K562 (cell line): ENCODE measurements at regions not wholly inside any gene's neighbourhood (a gene's known extent, or its start where the extent isn't known, plus 50 kb on each side); places are given as distances from the start of the nearest gene placed in this dataset.
"Not testable (repeated sequence)": the region's sequence is repeated elsewhere in the genome, so short reads cannot be mapped to it uniquely, and the experiment has no call there.

Source experiments
- ATAC-seq: fragments of 200-7000 bp; cut with Tn5 transposase; 3 replicates; pipeline ENCODE4 v1.9.1; 2020; ENCODE audit warnings: moderate library complexity
- BruUV-seq: library from RNA; stranded (reverse); fragments of 400-500 nt; replicated peaks from 2 replicates; lab custom pipeline; 2021; lab: Mats Ljungman, UMichigan
- CTCF ChIA-PET: fragments of 300-600 bp; formaldehyde crosslinking; extraction: SDS; loops from one replicate; lab custom pipeline; 2021; ENCODE audit warnings: low intra/inter-chr PET ratio; lab: Yijun Ruan, JAX
- POLR2A ChIA-PET: fragments of 300-600, 350-650 bp; sonication (Branson Sonifier 250); formaldehyde crosslinking; extraction: SDS; loops from one replicate; lab custom pipeline; 2021; ENCODE audit warnings: antibody characterized with exemption, inconsistent platforms; lab: Yijun Ruan, JAX
- DNase-seq, 4 experiments: peaks; one replicate each; pipeline versions ENCODE4 v3.0.0 to v3.0.0-alpha.2; 2011 to 2018; ENCODE audit warnings: low spot score in 3 of 4, mixed read lengths in 3 of 4; ENCODE audit errors: extremely low read depth in 1 of 4
- FAIRE-seq: peaks from 2 replicates; lab custom pipeline; 2011; peaks lifted over from hg19 to GRCh38; lab: Jason Lieb, UNC
- H2AFZ ChIP-seq: 2 replicates; pipeline ENCODE4 v1.6.0; 2011; ENCODE audit warnings: low read depth, low read length, control low read depth, inconsistent platforms
- H3K27ac ChIP-seq: fragments of 200-600 bp; 3 replicates; pipeline ENCODE4 v1.8.0; 2011; ENCODE audit warnings: low read depth, mild to moderate bottlenecking, control low read depth, inconsistent platforms, low read length, moderate library complexity, mixed read lengths; ENCODE audit errors: extremely low read depth
- H3K27me3 ChIP-seq, 2 experiments: fragments of 300-600 bp in 1 of 2; 2 replicates in 1 of 2; 3 replicates in 1 of 2; pipeline versions ENCODE4 v1.6.0 to v1.8.0; 2011; ENCODE audit warnings: inconsistent platforms in 2 of 2, low read length in 2 of 2, mild to moderate bottlenecking in 1 of 2, mixed read lengths in 1 of 2, moderate library complexity in 1 of 2; ENCODE audit not compliant: control insufficient read depth in 2 of 2, insufficient read depth in 2 of 2
- H3K36me3 ChIP-seq: fragments of 300-600 bp; 3 replicates; pipeline ENCODE4 v1.8.0; 2011; ENCODE audit warnings: mild to moderate bottlenecking, low read length, inconsistent platforms; ENCODE audit not compliant: control insufficient read depth, insufficient read depth
- H3K4me1 ChIP-seq, 2 experiments: fragments of 200-600 bp in 1 of 2; replicated peaks in 1 of 2; 2 replicates in 1 of 2; 3 replicates in 1 of 2; pipeline versions ENCODE4 v1.5.1 to v1.8.0; 2011; ENCODE audit warnings: inconsistent platforms in 2 of 2, low read length in 2 of 2, mild to moderate bottlenecking in 1 of 2, mixed read lengths in 1 of 2, moderate library complexity in 1 of 2; ENCODE audit not compliant: control insufficient read depth in 2 of 2, insufficient read depth in 2 of 2
- H3K4me2 ChIP-seq: 2 replicates; pipeline ENCODE4 v1.6.1; 2011; ENCODE audit warnings: low read length, control low read depth, inconsistent platforms, mixed read lengths; ENCODE audit not compliant: insufficient read depth
- H3K4me3 ChIP-seq: fragments of 200-600 bp; sonication (generic), shearing (Covaris generic); 2 replicates; pipeline ENCODE4 v1.5.1; 2016; ENCODE audit warnings: control low read depth, inconsistent platforms
- H3K79me2 ChIP-seq: fragments of 200-600 bp; 3 replicates; pipeline ENCODE4 v1.8.0; 2011; ENCODE audit warnings: low read length, inconsistent platforms; ENCODE audit not compliant: control insufficient read depth, insufficient read depth
- H3K9ac ChIP-seq, 2 experiments: 2 replicates each; pipeline versions ENCODE4 v1.6.0 to v1.6.1; 2011; ENCODE audit warnings: low read depth in 2 of 2, low read length in 2 of 2, control low read depth in 1 of 2, inconsistent platforms in 1 of 2, mild to moderate bottlenecking in 1 of 2, mixed read lengths in 1 of 2; ENCODE audit not compliant: insufficient read depth in 1 of 2
- H3K9me1 ChIP-seq: one replicate; pipeline ENCODE4 v1.6.0; 2011; ENCODE audit warnings: inconsistent platforms, mild to moderate bottlenecking, low read length, moderate library complexity; ENCODE audit not compliant: control insufficient read depth, insufficient read depth
- H3K9me3 ChIP-seq: replicated peaks from 2 replicates; pipeline ENCODE4 v1.5.1; 2011; ENCODE audit warnings: low read depth, low read length, inconsistent platforms; ENCODE audit not compliant: control insufficient read depth, insufficient read depth
- H4K20me1 ChIP-seq: replicated peaks from 2 replicates; pipeline ENCODE4 v1.6.1; 2011; ENCODE audit warnings: low read length, inconsistent platforms, mixed read lengths; ENCODE audit not compliant: control insufficient read depth, insufficient read depth
- WGBS: fragments of 100-300 bp; shearing (Covaris generic); methylation state at CpG from one replicate; pipeline ENCODE4 v1.1.6; 2016; ENCODE audit warnings: low coverage, mixed read lengths; ENCODE audit not compliant: insufficient coverage; ENCODE audit errors: missing lambda C conversion rate; 5-methylcytosine and 5-hydroxymethylcytosine counted together
- in situ Hi-C: fragments of 300-500 bp; cut with MboI; formaldehyde crosslinking; loops from 4 replicates; pipeline ENCODE4 v1.15.0; 2018; ENCODE audit warnings: inconsistent platforms, mixed read lengths
- intact Hi-C: fragments of 100-400 bp; cut with micrococcal nuclease; formaldehyde crosslinking; loops from 2 replicates; pipeline ENCODE4 v1.14.2; 2022

- in situ Hi-C loops: loop anchor here (25.0 kb wide), 1 partner anchor 208 kb away; no protein-coding TSS in a partner anchor
Observed at GRCh38 chr2:111503844-111504570, 380.0 kb downstream of the ANAPC1 start.

GRCh38 chr2:111504571-111504942 lies 379.4 kb downstream of the ANAPC1 start:
- peak; percentile 44 for FAIRE-seq
- H3K4me1 ChIP-seq, POLR2A ChIA-PET, H3K36me3 ChIP-seq, CTCF ChIA-PET, H3K27ac ChIP-seq, H3K4me3 ChIP-seq, BruUV-seq, intact Hi-C loops, DNase-seq, H2AFZ ChIP-seq, ATAC-seq, H3K27me3 ChIP-seq, H4K20me1 ChIP-seq, H3K4me2 ChIP-seq, H3K9ac ChIP-seq, H3K79me2 ChIP-seq, H3K9me1 ChIP-seq, H3K9me3 ChIP-seq: not testable (repeated sequence)
- WGBS: 9% methylated on average over 1 of the region's 2 CpGs
- in situ Hi-C loops: loop anchor here (25.0 kb wide), 1 partner anchor 208 kb away; no protein-coding TSS in a partner anchor

More at GRCh38 chr2:111503844-111504570, 380.0 kb downstream of the ANAPC1 start:
- H3K36me3 ChIP-seq, H3K9me3 ChIP-seq, H3K4me2 ChIP-seq, FAIRE-seq, BruUV-seq, ATAC-seq, intact Hi-C loops, CTCF ChIA-PET, H3K9me1 ChIP-seq, H3K27me3 ChIP-seq, DNase-seq, H3K4me3 ChIP-seq, H4K20me1 ChIP-seq, POLR2A ChIA-PET, H3K27ac ChIP-seq, H3K9ac ChIP-seq, H3K79me2 ChIP-seq, H3K4me1 ChIP-seq, H2AFZ ChIP-seq: not testable (repeated sequence)
- WGBS: no CpG with 5 or more reads among the region's 5 CpGs

DNA sequence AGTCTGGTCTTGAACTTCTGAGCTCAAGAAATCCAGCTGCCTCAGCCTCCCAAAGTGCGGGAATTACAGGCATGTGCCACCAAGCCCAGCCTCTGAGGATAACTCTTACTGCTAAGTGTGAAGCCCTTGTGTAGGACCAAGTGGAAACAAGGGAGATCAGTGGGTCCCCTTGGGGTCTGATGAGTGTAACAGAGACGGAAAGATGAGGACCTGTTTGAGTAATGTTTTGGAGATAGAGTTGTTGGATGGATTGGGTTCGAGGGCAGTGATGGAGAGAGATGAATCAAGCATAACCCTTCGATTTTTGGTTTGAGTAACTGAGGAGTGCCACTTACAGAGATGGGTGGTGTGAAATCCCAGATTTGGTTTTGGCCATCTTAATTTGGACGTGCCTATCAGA lies 378.7 kb downstream of the ANAPC1 start:
- H2AFZ ChIP-seq, ATAC-seq, DNase-seq, intact Hi-C loops, H3K9me1 ChIP-seq, H3K79me2 ChIP-seq, H3K36me3 ChIP-seq, H3K27ac ChIP-seq, CTCF ChIA-PET, POLR2A ChIA-PET, BruUV-seq, H3K27me3 ChIP-seq, H3K4me1 ChIP-seq, H3K9ac ChIP-seq, H3K4me2 ChIP-seq, H3K9me3 ChIP-seq, FAIRE-seq, H4K20me1 ChIP-seq, H3K4me3 ChIP-seq: not testable (repeated sequence)
- WGBS: 15% methylated on average over 4 of the region's 5 CpGs
- in situ Hi-C loops: loop anchor here (25.0 kb wide), 1 partner anchor 207 kb away; no protein-coding TSS in a partner anchor

DNA sequence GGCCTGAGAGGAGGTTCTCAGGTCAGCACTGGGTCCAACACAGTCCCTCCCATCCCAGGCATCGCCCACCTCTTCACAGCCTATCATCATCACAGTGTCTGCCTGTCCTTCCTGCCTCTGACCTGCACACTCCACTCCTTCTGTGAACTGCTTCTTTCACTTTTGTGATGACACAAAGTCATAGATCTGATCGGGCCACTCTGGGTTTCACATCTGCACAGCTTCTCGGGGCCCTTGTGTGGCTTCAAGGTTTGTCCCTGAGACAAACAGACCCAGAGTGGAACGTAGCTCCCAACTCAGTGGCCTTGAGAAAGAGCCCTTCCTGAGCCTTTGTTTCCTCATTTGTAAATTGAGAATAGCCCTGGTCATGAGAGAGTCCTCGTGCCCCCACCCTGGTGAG lies 377.1 kb downstream of the ANAPC1 start:
- in situ Hi-C loops: loop anchor here (25.0 kb wide), 1 partner anchor 205 kb away; no protein-coding TSS in a partner anchor
- H3K4me3 ChIP-seq, BruUV-seq, H3K9me1 ChIP-seq, H2AFZ ChIP-seq, H3K27ac ChIP-seq, FAIRE-seq, H3K27me3 ChIP-seq, H3K4me1 ChIP-seq, H4K20me1 ChIP-seq, H3K4me2 ChIP-seq, H3K9ac ChIP-seq, DNase-seq, H3K9me3 ChIP-seq, H3K79me2 ChIP-seq, CTCF ChIA-PET, H3K36me3 ChIP-seq, intact Hi-C loops, POLR2A ChIA-PET: not testable (repeated sequence)
- peak; percentile 61 for ATAC-seq
- 33% methylated on average over 3 of the region's 5 CpGs for WGBS
